ENCODE measurements at regions not wholly inside any gene's neighbourhood (a gene's known extent, or its start where the extent isn't known, plus 50 kb on each side); places are given as distances from the start of the nearest gene placed in this dataset.

GRCh38 chr13:88257706-88258105 lies 586.5 kb downstream of the SLITRK5 start:
- TF ChIP-seq CTCF (IDR thresholded peaks at IDR 0.05) (no peak), POLR2A (IDR thresholded peaks at IDR 0.05) (no peak)
